ENCODE measurements at regions not wholly inside any gene's neighbourhood (a gene's known extent, or its start where the extent isn't known, plus 50 kb on each side); places are given as distances from the start of the nearest gene placed in this dataset.

DNA sequence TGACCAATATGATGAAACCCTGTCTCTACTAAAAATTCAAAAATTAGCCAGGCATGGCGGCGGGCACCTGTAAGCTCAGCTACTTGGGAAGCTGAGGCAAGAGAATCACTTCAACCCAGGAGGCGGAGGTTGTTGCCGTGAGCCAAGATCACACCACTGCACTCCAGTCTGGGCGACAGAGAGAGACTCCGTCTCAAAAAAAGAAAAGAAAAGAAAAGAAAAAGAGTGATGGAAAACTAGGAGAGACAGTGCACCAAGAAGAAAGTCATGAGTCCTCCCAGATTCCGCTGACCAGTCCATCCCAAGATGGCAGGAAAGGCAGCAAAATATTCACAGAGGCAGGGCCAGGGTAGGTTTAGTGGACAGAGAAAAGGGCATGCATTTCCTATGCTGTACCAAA is 226.9 kb downstream of the ASMT start:
- Histone ChIP-seq H3K9ac (replicated peaks in 1 of 4; ENCODE audit: extremely low read depth in 1 of 4, low read depth in 3 of 4, low read length in 3 of 4) (no peak overlapping the region), H3K14ac (ENCODE audit: insufficient read length) (no peak overlapping the region), H3K56ac (replicated peaks; ENCODE audit: insufficient read length, low read depth, low read length) (no peak overlapping the region), H4K8ac (ENCODE audit: extremely low read depth, insufficient read depth, low read length) (no peak overlapping the region), H2BK12ac (ENCODE audit: low read depth, low read length) (no peak overlapping the region), H4K91ac (replicated peaks; ENCODE audit: insufficient read length, low read length) (no peak overlapping the region), H2BK20ac (ENCODE audit: low read length) (no peak overlapping the region), H2AK5ac (ENCODE audit: low read depth, low read length) (no peak overlapping the region), H3K4ac (replicated peaks; ENCODE audit: insufficient read length, low read depth, low read length) (no peak overlapping the region), H3K4me3 (ENCODE audit: extremely low read depth in 1 of 4, insufficient read depth in 2 of 4, low read depth in 3 of 4, low read length in 4 of 4) (no peak overlapping the region), H3K4me1 (replicated peaks in 1 of 4; ENCODE audit: control insufficient read depth in 3 of 4, insufficient read depth in 4 of 4, low read length in 3 of 4) (no peaks in the 10 kb centered on the region), H3K4me2 (ENCODE audit: insufficient read depth in 1 of 2, low read depth in 2 of 2, low read length in 2 of 2) (no peak overlapping the region), H3K18ac (ENCODE audit: extremely low read depth, low read length) (no peak overlapping the region), H2BK120ac (replicated peaks; ENCODE audit: low read depth, low read length) (no peak overlapping the region), H2BK15ac (ENCODE audit: low read length) (no peak overlapping the region), H3K79me1 (ENCODE audit: low read depth, low read length) (no peaks in the 10 kb centered on the region), H4K20me1 (replicated peaks in 1 of 2; ENCODE audit: control insufficient read depth in 1 of 2, insufficient read depth in 2 of 2, low read length in 2 of 2) (no peaks in the 10 kb centered on the region), H3K23me2 (ENCODE audit: low read depth, low read length) (no peaks in the 10 kb centered on the region), H4K5ac (ENCODE audit: insufficient read length, low read depth, low read length) (no peak overlapping the region), H3K27me3 (replicated peaks in 1 of 4; ENCODE audit: control insufficient read depth in 3 of 4, extremely low read depth in 1 of 4, insufficient read depth in 3 of 4, low read length in 3 of 4) (no peaks in the 10 kb centered on the region), H3K23ac (ENCODE audit: insufficient read length) (no peak overlapping the region), H3K79me2 (ENCODE audit: control insufficient read depth in 1 of 2, insufficient read depth in 2 of 2, low read length in 2 of 2) (no peaks in the 10 kb centered on the region), H3K27ac (ENCODE audit: low read depth, low read length) (no peak overlapping the region), H3K9me3 (ENCODE audit: insufficient read depth in 2 of 2, low read depth in 1 of 2, low read length in 1 of 2) (peaks cover 8% of the 10 kb centered on the region in 2 experiments), H3K36me3 (ENCODE audit: control insufficient read depth in 2 of 4, insufficient read depth in 4 of 4, low read length in 3 of 4) (no peaks in the 10 kb centered on the region), H2BK5ac (ENCODE audit: low read depth, low read length) (no peak overlapping the region), H2AFZ (ENCODE audit: low read length) (no peak overlapping the region)
- DNase-seq (ENCODE audit: low read depth in 1 of 2, low spot score in 2 of 2), result no peak
- CTCF ChIA-PET (ENCODE audit: partially characterized antibody), result no interaction called here
- TF ChIP-seq CREB1 (IDR thresholded peaks at IDR 0.05) (no peak), EZH2 (IDR thresholded peaks at IDR 0.05; ENCODE audit: low read depth, low read length, severe bottlenecking) (no peak), CBX8 (IDR thresholded peaks at IDR 0.05; ENCODE audit: borderline replicate concordance, low read depth, low read length) (no peak), RXRA (IDR thresholded peaks at IDR 0.05; ENCODE audit: insufficient read depth, low read depth, low read length) (no peak), ATF3 (IDR thresholded peaks at IDR 0.05; ENCODE audit: insufficient read depth, low read depth, low read length) (no peak), POLR2A (IDR thresholded peaks at IDR 0.05; ENCODE audit: control extremely low read depth in 1 of 2, low read depth in 2 of 2, low read length in 2 of 2) (no peak)
- WGBS, 2 experiments (ENCODE audit: extremely low coverage in 1 of 2, insufficient coverage in 1 of 2, insufficient read length in 1 of 2, insufficient replicate concordance in 2 of 2, low coverage in 1 of 2, low lambda C conversion rate in 2 of 2, missing lambda C conversion rate in 1 of 2), result 97% methylated on average over 7 of the region's 7 CpGs; no CpG with 5 or more reads in 1 of the 2 experiments
- FAIRE-seq, result no peak
- POLR2A ChIA-PET (ENCODE audit: partially characterized antibody), result no interaction called here

All from H1 (cell line).